Hepatocyte (in vitro differentiated cells): ENCODE measurements at regions not wholly inside any gene's neighbourhood (a gene's known extent, or its start where the extent isn't known, plus 50 kb on each side); places are given as distances from the start of the nearest gene placed in this dataset.

Source experiments
- DNase-seq: peaks from one replicate; pipeline ENCODE4 v3.0.0-alpha.2; 2016; ENCODE audit warnings: low spot score
- H2AFZ ChIP-seq: fragments of 200-600 bp; sonication (generic); 2 replicates; pipeline ENCODE4 v1.6.0; 2016; ENCODE audit warnings: antibody characterized with exemption, mild to moderate bottlenecking
- H3K27ac ChIP-seq: fragments of 200-600 bp; sonication (generic); 2 replicates; pipeline ENCODE4 v1.5.1; 2016; ENCODE audit warnings: mild to moderate bottlenecking
- H3K27me3 ChIP-seq: fragments of 200-600 bp; sonication (generic); 2 replicates; pipeline ENCODE4 v1.6.1; 2016
- H3K36me3 ChIP-seq: fragments of 200-600 bp; sonication (generic); replicated peaks from 2 replicates; pipeline ENCODE4 v1.5.1; 2016; ENCODE audit warnings: low read depth; ENCODE audit not compliant: insufficient read depth
- H3K4me1 ChIP-seq: fragments of 200-600 bp; sonication (generic); 2 replicates; pipeline ENCODE4 v1.5.1; 2016; ENCODE audit warnings: mild to moderate bottlenecking, moderate library complexity; ENCODE audit not compliant: insufficient read depth
- H3K4me2 ChIP-seq: fragments of 200-600 bp; sonication (generic); 2 replicates; pipeline ENCODE4 v1.6.0; 2016
- H3K4me3 ChIP-seq: fragments of 200-600 bp; sonication (generic); 2 replicates; pipeline ENCODE4 v1.5.1; 2016; ENCODE audit warnings: mild to moderate bottlenecking
- H3K79me2 ChIP-seq: fragments of 200-600 bp; sonication (generic); 2 replicates; pipeline ENCODE4 v1.6.0; 2017; ENCODE audit warnings: mild to moderate bottlenecking
- H3K9me2 ChIP-seq: fragments of 200-600 bp; sonication (generic); replicated peaks from 2 replicates; pipeline ENCODE4 v1.6.0; 2017; ENCODE audit warnings: mild to moderate bottlenecking; ENCODE audit not compliant: insufficient read depth
- H3K9me3 ChIP-seq: fragments of 200-600 bp; sonication (generic); 2 replicates; pipeline ENCODE4 v1.5.1; 2016; ENCODE audit warnings: low read depth, mild to moderate bottlenecking
- H4K20me1 ChIP-seq: fragments of 200-600 bp; sonication (generic); 2 replicates; pipeline ENCODE4 v1.6.0; 2016; ENCODE audit warnings: mild to moderate bottlenecking; ENCODE audit not compliant: insufficient read depth, poor library complexity, severe bottlenecking
- EZH2 ChIP-seq: fragments of 200-600 bp; sonication (generic); IDR thresholded peaks from 2 replicates; pipeline ENCODE4 v1.6.1; 2016; ENCODE audit warnings: antibody characterized with exemption, mild to moderate bottlenecking, borderline replicate concordance
- EZH2phosphoT487 ChIP-seq: fragments of 200-600 bp; sonication (generic); IDR thresholded peaks from one replicate; pipeline ENCODE4 v1.6.1; 2018; ENCODE audit warnings: antibody characterized with exemption, mild to moderate bottlenecking, low read depth, moderate library complexity; ENCODE audit not compliant: unreplicated experiment, severe bottlenecking
- WGBS: methylation state at CpG from one replicate; pipeline ENCODE4 v1.1.6; 2016; ENCODE audit warnings: low lambda C conversion rate; ENCODE audit errors: missing lambda C conversion rate; 5-methylcytosine and 5-hydroxymethylcytosine counted together
- TF ChIP-seq, protein P1 (sequence below): fragments of 200-600 bp; sonication (generic); IDR thresholded peaks from 2 replicates; pipeline ENCODE4 v1.5.1; 2016; ENCODE audit warnings: antibody characterized with exemption, mild to moderate bottlenecking; ENCODE audit not compliant: poor library complexity

DNA sequence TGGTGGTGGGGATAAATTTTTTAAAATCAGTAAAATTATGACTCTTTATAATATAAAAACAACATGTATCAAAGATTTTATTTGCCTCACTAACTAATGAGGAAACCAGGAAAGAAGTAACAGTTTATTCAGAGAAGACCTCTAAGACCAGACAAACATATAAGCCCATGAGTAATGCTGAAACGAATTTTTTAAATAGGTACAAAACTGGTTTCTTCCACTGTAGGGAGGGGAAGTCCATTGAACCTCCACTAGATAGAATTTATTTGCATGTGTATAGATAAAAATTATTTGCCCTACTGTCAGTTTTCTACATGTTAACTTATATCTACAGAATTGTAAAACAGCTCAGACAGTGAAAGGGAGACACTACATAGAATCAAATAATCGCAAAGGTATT is 86.8 kb downstream of the ZC3H11B start:
- H3K27me3 ChIP-seq: no peaks in the 10 kb centered on the region
- no peak overlapping the region for H3K27ac ChIP-seq
- no peaks in the 10 kb centered on the region for H4K20me1 ChIP-seq
- H3K9me3 ChIP-seq: no peaks in the 10 kb centered on the region
- no peaks in the 10 kb centered on the region for H3K79me2 ChIP-seq
- WGBS: 94% methylated on average over 2 of the region's 2 CpGs
- no peak overlapping the region for H3K4me2 ChIP-seq
- H3K9me2 ChIP-seq: no peaks in the 10 kb centered on the region
- H2AFZ ChIP-seq: no peak overlapping the region
- no peak overlapping the region for H3K4me3 ChIP-seq
- peaks cover 8% of the 10 kb centered on the region for H3K4me1 ChIP-seq
- no peaks in the 10 kb centered on the region for H3K36me3 ChIP-seq
- TF ChIP-seq EZH2phosphoT487 (no peak), EZH2 (no peak)
- TF ChIP-seq, protein P1, sequence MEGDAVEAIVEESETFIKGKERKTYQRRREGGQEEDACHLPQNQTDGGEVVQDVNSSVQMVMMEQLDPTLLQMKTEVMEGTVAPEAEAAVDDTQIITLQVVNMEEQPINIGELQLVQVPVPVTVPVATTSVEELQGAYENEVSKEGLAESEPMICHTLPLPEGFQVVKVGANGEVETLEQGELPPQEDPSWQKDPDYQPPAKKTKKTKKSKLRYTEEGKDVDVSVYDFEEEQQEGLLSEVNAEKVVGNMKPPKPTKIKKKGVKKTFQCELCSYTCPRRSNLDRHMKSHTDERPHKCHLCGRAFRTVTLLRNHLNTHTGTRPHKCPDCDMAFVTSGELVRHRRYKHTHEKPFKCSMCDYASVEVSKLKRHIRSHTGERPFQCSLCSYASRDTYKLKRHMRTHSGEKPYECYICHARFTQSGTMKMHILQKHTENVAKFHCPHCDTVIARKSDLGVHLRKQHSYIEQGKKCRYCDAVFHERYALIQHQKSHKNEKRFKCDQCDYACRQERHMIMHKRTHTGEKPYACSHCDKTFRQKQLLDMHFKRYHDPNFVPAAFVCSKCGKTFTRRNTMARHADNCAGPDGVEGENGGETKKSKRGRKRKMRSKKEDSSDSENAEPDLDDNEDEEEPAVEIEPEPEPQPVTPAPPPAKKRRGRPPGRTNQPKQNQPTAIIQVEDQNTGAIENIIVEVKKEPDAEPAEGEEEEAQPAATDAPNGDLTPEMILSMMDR: no peak
- no peak for DNase-seq

DNA sequence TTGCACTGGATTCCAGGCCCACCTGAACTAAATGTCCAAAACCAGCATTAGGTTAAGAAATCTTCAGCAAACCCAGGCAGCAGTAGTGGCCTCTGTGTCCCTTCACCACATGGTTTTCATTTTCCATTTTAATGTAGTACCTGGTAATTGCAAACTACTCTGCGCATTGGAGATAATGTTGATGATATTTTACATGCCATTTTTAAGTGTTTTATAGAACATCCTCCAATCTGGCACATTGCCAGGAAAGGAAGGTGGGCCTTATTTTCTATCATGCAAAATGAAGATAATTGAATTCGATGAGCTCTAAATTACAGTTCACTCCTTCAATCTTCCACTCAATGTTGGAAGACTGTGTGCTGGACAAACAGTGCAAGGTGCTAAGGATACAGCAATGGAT is 89.5 kb downstream of the ZC3H11B start:
- H3K9me3 ChIP-seq: no peaks in the 10 kb centered on the region
- H4K20me1 ChIP-seq: no peaks in the 10 kb centered on the region
- H3K27ac ChIP-seq: no peak overlapping the region
- no peaks in the 10 kb centered on the region for H3K27me3 ChIP-seq
- no peaks in the 10 kb centered on the region for H3K9me2 ChIP-seq
- H2AFZ ChIP-seq: no peak overlapping the region
- no peaks in the 10 kb centered on the region for H3K36me3 ChIP-seq
- peaks cover 7% of the 10 kb centered on the region for H3K4me1 ChIP-seq
- no peak for DNase-seq
- WGBS: 84% methylated on average over 2 of the region's 2 CpGs
- no peak overlapping the region for H3K4me2 ChIP-seq
- no peaks in the 10 kb centered on the region for H3K79me2 ChIP-seq
- H3K4me3 ChIP-seq: no peak overlapping the region
- TF ChIP-seq EZH2phosphoT487 (no peak), EZH2 (no peak)
- TF ChIP-seq, protein P1: no peak

- no peaks in the 10 kb centered on the region for H3K79me2 ChIP-seq
- H3K4me2 ChIP-seq: no peak overlapping the region
- no peak for TF ChIP-seq EZH2
- TF ChIP-seq, protein P1: no peak
- TF ChIP-seq EZH2phosphoT487: no peak
- no peak overlapping the region for H3K4me3 ChIP-seq
- WGBS: 92% methylated on average over 1 of the region's 1 CpG
- DNase-seq: no peak
- no peaks in the 10 kb centered on the region for H4K20me1 ChIP-seq
- no peaks in the 10 kb centered on the region for H3K27me3 ChIP-seq
- H3K4me1 ChIP-seq: peaks cover 4% of the 10 kb centered on the region
- H3K9me2 ChIP-seq: no peaks in the 10 kb centered on the region
- H2AFZ ChIP-seq: no peak overlapping the region
- H3K9me3 ChIP-seq: no peaks in the 10 kb centered on the region
- H3K36me3 ChIP-seq: no peaks in the 10 kb centered on the region
- H3K27ac ChIP-seq: peak overlapping the region; percentile 21
Observed at GRCh38 chr1:219521325-219521724, 91.6 kb downstream of the ZC3H11B start.

DNA sequence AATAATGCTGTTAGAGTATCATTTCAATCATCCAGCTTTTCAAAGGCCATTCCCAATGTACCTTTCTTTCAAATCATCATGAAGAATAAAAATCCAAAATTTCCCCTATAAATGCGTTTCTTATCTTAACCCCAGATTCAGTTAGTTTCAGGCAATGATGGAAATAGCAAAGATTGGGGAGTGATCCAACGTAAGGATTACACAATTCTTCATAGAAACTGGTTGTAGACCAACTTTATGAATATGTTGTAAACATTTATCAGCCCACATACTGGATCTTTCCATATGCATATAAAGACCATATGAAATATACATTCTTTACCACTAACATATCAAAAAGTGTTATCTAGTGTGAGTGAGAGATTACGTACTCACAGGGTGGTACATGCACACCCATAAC is 92.7 kb downstream of the ZC3H11B start:
- Histone ChIP-seq H3K4me2 (no peak overlapping the region), H3K36me3 (no peaks in the 10 kb centered on the region), H3K9me2 (no peaks in the 10 kb centered on the region), H3K27ac (peak overlapping the region; percentile 24), H3K79me2 (no peaks in the 10 kb centered on the region), H3K4me1 (peaks cover 4% of the 10 kb centered on the region), H3K27me3 (no peaks in the 10 kb centered on the region), H3K4me3 (no peak overlapping the region), H3K9me3 (no peaks in the 10 kb centered on the region), H2AFZ (no peak overlapping the region), H4K20me1 (no peaks in the 10 kb centered on the region)
- WGBS: 94% methylated on average over 3 of the region's 3 CpGs
- no peak for DNase-seq
- TF ChIP-seq EZH2phosphoT487 (no peak), EZH2 (no peak)
- TF ChIP-seq, protein P1: no peak
